ENCODE measurements at regions not wholly inside any gene's neighbourhood (a gene's known extent, or its start where the extent isn't known, plus 50 kb on each side); places are given as distances from the start of the nearest gene placed in this dataset.

DNA sequence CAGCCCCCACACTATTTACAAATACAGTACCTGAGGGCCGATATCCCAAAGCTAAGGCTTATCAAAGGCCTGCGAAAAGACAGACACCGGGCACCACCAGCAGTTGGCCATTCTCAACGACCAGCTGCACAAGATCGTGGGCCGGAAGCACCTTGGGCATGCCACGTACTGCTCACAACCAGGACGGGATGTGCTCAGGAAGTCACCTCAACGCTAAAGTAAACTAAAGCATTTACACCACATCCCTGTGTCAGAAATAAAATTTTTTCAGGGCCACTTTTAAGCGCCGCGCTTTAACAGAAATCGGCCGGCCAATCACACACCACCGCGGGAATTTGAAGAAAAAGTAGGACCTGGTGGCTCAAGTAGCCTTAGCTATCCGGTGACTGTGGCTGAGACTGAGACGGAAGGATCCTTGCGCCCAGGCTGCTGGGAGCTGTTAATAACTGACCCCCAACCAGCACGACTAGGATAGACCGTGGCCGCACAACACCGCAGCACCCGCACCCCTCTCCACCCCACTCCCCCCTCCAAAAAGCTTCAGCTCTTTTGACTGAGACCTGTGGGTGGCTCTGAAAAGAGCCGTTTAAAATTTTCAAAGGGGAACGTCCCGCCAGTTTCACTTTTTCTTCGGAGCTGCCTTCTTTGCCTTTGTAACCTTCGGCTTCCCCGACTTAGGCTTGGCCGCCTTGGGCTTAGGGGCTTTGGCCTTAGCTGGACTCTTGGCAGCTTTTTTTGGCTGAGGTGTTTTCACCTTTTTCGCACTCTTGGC lies 131.2 kb upstream of the BTN3A2 start:
- Histone ChIP-seq H3K9me3 (ENCODE audit: control extremely low read depth in 1 of 3, control insufficient read depth in 2 of 3, insufficient read depth in 1 of 3, low read length in 2 of 3) (peaks cover 0 to 12% (median 3%) of the 10 kb centered on the region in 3 donors), H3K36me3 (replicated peaks in 1 of 2; ENCODE audit: control extremely low read depth in 1 of 2, control insufficient read depth in 1 of 2, extremely low read depth in 1 of 2, insufficient read depth in 2 of 2, low read length in 1 of 2) (no peaks in the 10 kb centered on the region), H3K4me2 (replicated peaks; ENCODE audit: low read depth, low read length, poor library complexity, severe bottlenecking) (peak overlapping the region; percentile 86), H2AFZ (ENCODE audit: insufficient read depth, low read depth, low read length, poor library complexity, severe bottlenecking) (peak overlapping the region; percentile 85), H4K20me1 (ENCODE audit: control insufficient read depth, insufficient read depth, low read length, poor library complexity, severe bottlenecking) (no peaks in the 10 kb centered on the region), H3K4me1 (ENCODE audit: control insufficient read depth in 2 of 2, insufficient read depth in 2 of 2, low read length in 2 of 2) (peaks cover 13 to 21% of the 10 kb centered on the region in 2 donors), H3K27ac (ENCODE audit: low read length in 2 of 2) (peak overlapping the region; percentile 86 to 90), H3K27me3 (replicated peaks in 1 of 4; ENCODE audit: control extremely low read depth in 1 of 4, control insufficient read depth in 3 of 4, insufficient read depth in 4 of 4, low read length in 3 of 4) (no peaks in the 10 kb centered on the region), H3K9ac (ENCODE audit: low read length) (peak overlapping the region; percentile 88), H3K79me2 (ENCODE audit: control insufficient read depth, insufficient read depth, low read length) (no peaks in the 10 kb centered on the region), H3K4me3 (ENCODE audit: control extremely low read depth in 1 of 5, extremely low read depth in 1 of 5, insufficient read depth in 1 of 5, low read depth in 2 of 5, low read length in 4 of 5) (peak overlapping the region; percentile 70 to 99 (median 85))
- intact Hi-C loops (cut with micrococcal nuclease) = loop anchor here (1.0 to 5.0 kb wide), 5 partner anchors 10 to 38 kb away; a partner anchor contains a TSS
- ATAC-seq (ENCODE audit: low read depth) (peak; percentile 44), DNase-seq (peak; percentile 84)
- Mint-ChIP-seq H3K4me3 (peak overlapping the region; percentile 93), H3K4me1 (peaks cover 23% of the 10 kb centered on the region), H3K27me3 (no peaks in the 10 kb centered on the region), H3K9me3 (ENCODE audit: insufficient read depth) (peaks cover 2% of the 10 kb centered on the region), H3K27ac (peak overlapping the region; percentile 95)
- POLR2A ChIA-PET = interaction anchor here (0.5 to 7.8 kb wide), 32 partner anchors 9 to 1654 kb away, joined by 3 to 142 read pairs (median 4); a partner anchor contains a TSS
- WGBS (ENCODE audit: insufficient coverage) = 0% methylated on average over 32 of the region's 32 CpGs
- TF ChIP-seq, protein P1, sequence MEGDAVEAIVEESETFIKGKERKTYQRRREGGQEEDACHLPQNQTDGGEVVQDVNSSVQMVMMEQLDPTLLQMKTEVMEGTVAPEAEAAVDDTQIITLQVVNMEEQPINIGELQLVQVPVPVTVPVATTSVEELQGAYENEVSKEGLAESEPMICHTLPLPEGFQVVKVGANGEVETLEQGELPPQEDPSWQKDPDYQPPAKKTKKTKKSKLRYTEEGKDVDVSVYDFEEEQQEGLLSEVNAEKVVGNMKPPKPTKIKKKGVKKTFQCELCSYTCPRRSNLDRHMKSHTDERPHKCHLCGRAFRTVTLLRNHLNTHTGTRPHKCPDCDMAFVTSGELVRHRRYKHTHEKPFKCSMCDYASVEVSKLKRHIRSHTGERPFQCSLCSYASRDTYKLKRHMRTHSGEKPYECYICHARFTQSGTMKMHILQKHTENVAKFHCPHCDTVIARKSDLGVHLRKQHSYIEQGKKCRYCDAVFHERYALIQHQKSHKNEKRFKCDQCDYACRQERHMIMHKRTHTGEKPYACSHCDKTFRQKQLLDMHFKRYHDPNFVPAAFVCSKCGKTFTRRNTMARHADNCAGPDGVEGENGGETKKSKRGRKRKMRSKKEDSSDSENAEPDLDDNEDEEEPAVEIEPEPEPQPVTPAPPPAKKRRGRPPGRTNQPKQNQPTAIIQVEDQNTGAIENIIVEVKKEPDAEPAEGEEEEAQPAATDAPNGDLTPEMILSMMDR (IDR thresholded peaks at IDR 0.05) = no peak
- no peak for TF ChIP-seq EZH2 (IDR thresholded peaks at IDR 0.05; ENCODE audit: borderline replicate concordance, insufficient read depth, low read depth, low read length, poor library complexity, severe bottlenecking)
- CTCF ChIA-PET = interaction anchor here (0.8 to 2.9 kb wide), 11 partner anchors 10 to 338 kb away, joined by 3 to 23 read pairs (median 6); a partner anchor contains a TSS

Data from B cell (primary cell).